H9 (cell line): ENCODE measurements at regions not wholly inside any gene's neighbourhood (a gene's known extent, or its start where the extent isn't known, plus 50 kb on each side); places are given as distances from the start of the nearest gene placed in this dataset.

Experiments
- DNase-seq: peaks from one replicate; pipeline ENCODE4 v3.0.0-alpha.2; 2017
- H2AFZ ChIP-seq: one replicate; pipeline ENCODE4 v1.6.1; 2013; ENCODE audit warnings: mild to moderate bottlenecking, low read length, control low read depth, moderate library complexity
- H2AK5ac ChIP-seq: 2 replicates; pipeline ENCODE4 v1.6.1; 2013; ENCODE audit warnings: low read length, control low read depth, mixed read lengths; ENCODE audit not compliant: insufficient read length
- H2BK120ac ChIP-seq: one replicate; pipeline ENCODE4 v1.6.1; 2013; ENCODE audit warnings: low read depth, mild to moderate bottlenecking, low read length, control low read depth, inconsistent platforms; ENCODE audit not compliant: poor library complexity, severe bottlenecking
- H2BK12ac ChIP-seq: 2 replicates; pipeline ENCODE4 v1.6.1; 2013; ENCODE audit warnings: low read length, control low read depth, mixed read lengths, low read depth; ENCODE audit not compliant: insufficient read length
- H2BK15ac ChIP-seq: 2 replicates; pipeline ENCODE4 v1.6.1; 2013; ENCODE audit warnings: low read depth, low read length, control low read depth
- H2BK20ac ChIP-seq: one replicate; pipeline ENCODE4 v1.6.1; 2013; ENCODE audit warnings: low read depth, mild to moderate bottlenecking, low read length, control low read depth, inconsistent platforms; ENCODE audit not compliant: poor library complexity, severe bottlenecking
- H2BK5ac ChIP-seq: 2 replicates; pipeline ENCODE4 v1.6.1; 2013; ENCODE audit warnings: low read length, control low read depth, mixed read lengths; ENCODE audit not compliant: insufficient read length
- H3K14ac ChIP-seq: 2 replicates; pipeline ENCODE4 v1.6.1; 2013; ENCODE audit warnings: low read length, control low read depth; ENCODE audit not compliant: insufficient read depth
- H3K18ac ChIP-seq: 2 replicates; pipeline ENCODE4 v1.6.1; 2013; ENCODE audit warnings: low read depth, mild to moderate bottlenecking, mixed read lengths, low read length, control low read depth; ENCODE audit not compliant: insufficient read length
- H3K23ac ChIP-seq: 2 replicates; pipeline ENCODE4 v1.6.1; 2013; ENCODE audit warnings: low read length, control low read depth, mixed read lengths, low read depth; ENCODE audit not compliant: insufficient read length
- H3K23me2 ChIP-seq: 2 replicates; pipeline ENCODE4 v1.6.1; 2013; ENCODE audit warnings: low read depth, mild to moderate bottlenecking, mixed read lengths, low read length, control low read depth; ENCODE audit not compliant: insufficient read length, poor library complexity, severe bottlenecking
- H3K27ac ChIP-seq: 2 replicates; pipeline ENCODE4 v1.5.1; 2013; ENCODE audit warnings: low read length, control low read depth, mixed read lengths, low read depth; ENCODE audit not compliant: insufficient read length
- H3K27me3 ChIP-seq: 2 replicates; pipeline ENCODE4 v1.6.1; 2013; ENCODE audit warnings: low read length, control low read depth, inconsistent platforms; ENCODE audit not compliant: insufficient read depth
- H3K4ac ChIP-seq: 2 replicates; pipeline ENCODE4 v1.6.1; 2013; ENCODE audit warnings: low read depth, mild to moderate bottlenecking, control low read depth, inconsistent platforms, low read length, moderate library complexity
- H3K4me1 ChIP-seq: 2 replicates; pipeline ENCODE4 v1.6.1; 2013; ENCODE audit warnings: low read length, control low read depth, inconsistent platforms; ENCODE audit not compliant: insufficient read depth
- H3K4me2 ChIP-seq: 2 replicates; pipeline ENCODE4 v1.6.1; 2013; ENCODE audit warnings: low read length, control low read depth, mixed read lengths; ENCODE audit not compliant: insufficient read length, insufficient read depth
- H3K56ac ChIP-seq: 2 replicates; pipeline ENCODE4 v1.6.1; 2013; ENCODE audit warnings: low read depth, mild to moderate bottlenecking, mixed read lengths, low read length, control low read depth; ENCODE audit not compliant: insufficient read length
- H3K79me1 ChIP-seq: 2 replicates; pipeline ENCODE4 v1.6.1; 2013; ENCODE audit warnings: low read depth, mild to moderate bottlenecking, moderate library complexity, low read length, control low read depth, inconsistent platforms; ENCODE audit not compliant: insufficient read depth, poor library complexity, severe bottlenecking
- H3K79me2 ChIP-seq: 2 replicates; pipeline ENCODE4 v1.6.1; 2013; ENCODE audit warnings: low read length, control low read depth, inconsistent platforms; ENCODE audit not compliant: insufficient read depth
- H3K9ac ChIP-seq: 2 replicates; pipeline ENCODE4 v1.6.1; 2013; ENCODE audit warnings: low read length, control low read depth, mixed read lengths; ENCODE audit not compliant: insufficient read length; ENCODE audit errors: extremely low read depth
- H3K9me3 ChIP-seq: one replicate; pipeline ENCODE4 v1.6.1; 2013; ENCODE audit warnings: low read depth, low read length, inconsistent platforms; ENCODE audit not compliant: control insufficient read depth
- H3T11ph ChIP-seq: one replicate; pipeline ENCODE4 v1.6.1; 2013; ENCODE audit warnings: mild to moderate bottlenecking, low read length, control low read depth, inconsistent platforms
- H4K20me1 ChIP-seq: one replicate; pipeline ENCODE4 v1.6.1; 2013; ENCODE audit not compliant: control insufficient read depth, insufficient read length, insufficient read depth
- H4K5ac ChIP-seq: 2 replicates; pipeline ENCODE4 v1.6.1; 2013; ENCODE audit warnings: low read depth, mild to moderate bottlenecking, mixed read lengths, low read length, control low read depth; ENCODE audit not compliant: insufficient read length
- H4K8ac ChIP-seq: replicated peaks from 2 replicates; pipeline ENCODE4 v1.6.1; 2013; ENCODE audit warnings: low read length, control low read depth, mixed read lengths, low read depth; ENCODE audit not compliant: insufficient read length
- H4K91ac ChIP-seq: 2 replicates; pipeline ENCODE4 v1.6.1; 2013; ENCODE audit warnings: low read depth, mild to moderate bottlenecking, moderate library complexity, mixed read lengths, low read length, control low read depth; ENCODE audit not compliant: insufficient read length
- H3K27ac Mint-ChIP-seq, 3 experiments: 2 replicates in 2 of 3; 3 replicates in 1 of 3; pipeline ENCODE4 v1.8.0; 2020 to 2021; ENCODE audit warnings: mixed read lengths in 3 of 3, mild to moderate bottlenecking in 1 of 3, moderate library complexity in 1 of 3
- H3K27me3 Mint-ChIP-seq: 2 replicates; pipeline ENCODE4 v1.8.0; 2021; ENCODE audit warnings: low read depth, mild to moderate bottlenecking, moderate library complexity, mixed read lengths
- H3K36me3 Mint-ChIP-seq, 3 experiments: 2 replicates in 2 of 3; 3 replicates in 1 of 3; pipeline ENCODE4 v1.8.0; 2020 to 2021; ENCODE audit warnings: low read depth in 3 of 3, mixed read lengths in 3 of 3; ENCODE audit not compliant: insufficient read depth in 1 of 3
- H3K4me1 Mint-ChIP-seq, 2 experiments: 2 replicates each; pipeline ENCODE4 v1.8.0; 2020; ENCODE audit warnings: mixed read lengths in 2 of 2
- H3K4me3 Mint-ChIP-seq, 2 experiments: 2 replicates in 1 of 2; 3 replicates in 1 of 2; pipeline ENCODE4 v1.8.0; 2020 to 2021; ENCODE audit warnings: mild to moderate bottlenecking in 2 of 2, mixed read lengths in 2 of 2, moderate library complexity in 1 of 2
- H3K9me3 Mint-ChIP-seq, 2 experiments: 2 replicates in 1 of 2; 3 replicates in 1 of 2; pipeline ENCODE4 v1.8.0; 2020; ENCODE audit warnings: mild to moderate bottlenecking in 2 of 2, mixed read lengths in 2 of 2, moderate library complexity in 1 of 2
- WGBS: extraction: QIAGEN DNeasy Blood & Tissue Kit; methylation state at CpG from one replicate; pipeline ENCODE4 v1.1.7; 2013; ENCODE audit warnings: missing lambda C conversion rate, low lambda C conversion rate, mixed read lengths; ENCODE audit not compliant: insufficient read length; ENCODE audit errors: extremely low coverage; 5-methylcytosine and 5-hydroxymethylcytosine counted together
- TF ChIP-seq, protein P1 (sequence below): fragments of 200-600 bp; sonication (generic); conservative IDR thresholded peaks from 3 replicates; pipeline ENCODE4 v1.8.0; 2021; ENCODE audit warnings: antibody characterized with exemption, mild to moderate bottlenecking

- Histone ChIP-seq H3K4me1 (peaks cover 14% of the 10 kb centered on the region), H2BK12ac (no peak overlapping the region), H2AFZ (no peak overlapping the region), H2BK120ac (no peak overlapping the region), H2BK5ac (no peak overlapping the region), H2BK15ac (no peak overlapping the region), H4K20me1 (no peaks in the 10 kb centered on the region), H2AK5ac (no peak overlapping the region), H3K4me2 (no peak overlapping the region), H2BK20ac (no peak overlapping the region), H3K27ac (no peak overlapping the region), H3K9ac (no peak overlapping the region), H3T11ph (no peak overlapping the region), H4K91ac (no peak overlapping the region), H3K23ac (no peak overlapping the region), H4K8ac (no peak overlapping the region), H3K23me2 (no peaks in the 10 kb centered on the region), H3K4ac (no peak overlapping the region), H3K79me1 (no peaks in the 10 kb centered on the region), H3K9me3 (peaks cover 7% of the 10 kb centered on the region), H3K27me3 (no peaks in the 10 kb centered on the region), H3K56ac (no peak overlapping the region), H4K5ac (no peak overlapping the region), H3K79me2 (no peaks in the 10 kb centered on the region), H3K14ac (no peak overlapping the region), H3K18ac (no peak overlapping the region)
- WGBS, result no CpG with 5 or more reads among the region's 2 CpGs
- DNase-seq, result no peak
- H3K9me3 Mint-ChIP-seq, result peaks cover 16 to 26% of the 10 kb centered on the region in 2 experiments
- H3K4me3 Mint-ChIP-seq, result no peak overlapping the region
- no peaks in the 10 kb centered on the region; the same call in 1 of the 2 replicates for H3K27me3 Mint-ChIP-seq
- H3K27ac Mint-ChIP-seq, result peak overlapping the region in 2 of 3 experiments; percentile 74 to 92; a peak in 3 of 7 replicates
- peaks cover 16 to 28% (median 25%) of the 10 kb centered on the region in 3 experiments for H3K36me3 Mint-ChIP-seq
- TF ChIP-seq, protein P1, sequence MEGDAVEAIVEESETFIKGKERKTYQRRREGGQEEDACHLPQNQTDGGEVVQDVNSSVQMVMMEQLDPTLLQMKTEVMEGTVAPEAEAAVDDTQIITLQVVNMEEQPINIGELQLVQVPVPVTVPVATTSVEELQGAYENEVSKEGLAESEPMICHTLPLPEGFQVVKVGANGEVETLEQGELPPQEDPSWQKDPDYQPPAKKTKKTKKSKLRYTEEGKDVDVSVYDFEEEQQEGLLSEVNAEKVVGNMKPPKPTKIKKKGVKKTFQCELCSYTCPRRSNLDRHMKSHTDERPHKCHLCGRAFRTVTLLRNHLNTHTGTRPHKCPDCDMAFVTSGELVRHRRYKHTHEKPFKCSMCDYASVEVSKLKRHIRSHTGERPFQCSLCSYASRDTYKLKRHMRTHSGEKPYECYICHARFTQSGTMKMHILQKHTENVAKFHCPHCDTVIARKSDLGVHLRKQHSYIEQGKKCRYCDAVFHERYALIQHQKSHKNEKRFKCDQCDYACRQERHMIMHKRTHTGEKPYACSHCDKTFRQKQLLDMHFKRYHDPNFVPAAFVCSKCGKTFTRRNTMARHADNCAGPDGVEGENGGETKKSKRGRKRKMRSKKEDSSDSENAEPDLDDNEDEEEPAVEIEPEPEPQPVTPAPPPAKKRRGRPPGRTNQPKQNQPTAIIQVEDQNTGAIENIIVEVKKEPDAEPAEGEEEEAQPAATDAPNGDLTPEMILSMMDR, result no peak; the same call in 2 of the 3 replicates
- peaks cover 72 to 75% of the 10 kb centered on the region in 2 experiments for H3K4me1 Mint-ChIP-seq
These were observed 197.5 kb upstream of the PTBP2 start for GRCh38 chr1:96524100-96524499.
